Spinal cord (tissue), 9 donors: ENCODE measurements at regions not wholly inside any gene's neighbourhood (a gene's known extent, or its start where the extent isn't known, plus 50 kb on each side); places are given as distances from the start of the nearest gene placed in this dataset.

Source experiments
- DNase-seq, 6 donors: peaks; one replicate each; pipeline versions ENCODE4 v3.0.0 to v3.0.0-alpha.2; 2013 to 2015; ENCODE audit warnings: low spot score in 6 of 6, low read depth in 4 of 6
- H3K27ac ChIP-seq: one replicate; pipeline ENCODE4 v1.5.1; 2013; ENCODE audit warnings: low read depth, low read length, control low read depth
- H3K27me3 ChIP-seq: one replicate; pipeline ENCODE4 v1.6.1; 2013; ENCODE audit warnings: low read length; ENCODE audit not compliant: control insufficient read depth, insufficient read depth
- H3K36me3 ChIP-seq: one replicate; pipeline ENCODE4 v1.6.1; 2013; ENCODE audit warnings: low read length; ENCODE audit not compliant: control insufficient read depth, insufficient read depth
- H3K4me1 ChIP-seq: one replicate; pipeline ENCODE4 v1.6.1; 2013; ENCODE audit warnings: low read length; ENCODE audit not compliant: control insufficient read depth, insufficient read depth
- H3K4me3 ChIP-seq: one replicate; pipeline ENCODE4 v1.5.1; 2013; ENCODE audit warnings: low read depth, low read length, control low read depth
- H3K9me3 ChIP-seq: one replicate; pipeline ENCODE4 v1.6.1; 2013; ENCODE audit warnings: low read length; ENCODE audit not compliant: control insufficient read depth, insufficient read depth
- WGBS: methylation state at CpG from one replicate; pipeline ENCODE4 v1.1.5; 2013; ENCODE audit warnings: missing lambda C conversion rate; ENCODE audit not compliant: insufficient coverage; 5-methylcytosine and 5-hydroxymethylcytosine counted together
- donor health status: healthy.

- no peak overlapping the region for H3K4me3 ChIP-seq
- H3K27ac ChIP-seq: no peak overlapping the region
- no peaks in the 10 kb centered on the region for H3K36me3 ChIP-seq
- no peaks in the 10 kb centered on the region for H3K27me3 ChIP-seq
- H3K9me3 ChIP-seq: no peaks in the 10 kb centered on the region
- DNase-seq: no peak
- H3K4me1 ChIP-seq: no peaks in the 10 kb centered on the region
Measured at GRCh38 chr16:59394526-59394925, 660.4 kb upstream of the GOT2 start.

- Histone ChIP-seq H3K4me3 (no peak overlapping the region), H3K27me3 (no peaks in the 10 kb centered on the region), H3K27ac (no peak overlapping the region), H3K4me1 (no peaks in the 10 kb centered on the region), H3K9me3 (no peaks in the 10 kb centered on the region), H3K36me3 (no peaks in the 10 kb centered on the region)
- no peak for DNase-seq
- WGBS: 52% methylated on average over 2 of the region's 2 CpGs
Measured at GRCh38 chr16:59392911-59393310, 658.8 kb upstream of the GOT2 start.

GRCh38 chr16:59391617-59392364 lies 657.7 kb upstream of the GOT2 start:
- no peak overlapping the region for H3K4me3 ChIP-seq
- H3K36me3 ChIP-seq: no peaks in the 10 kb centered on the region
- no peaks in the 10 kb centered on the region for H3K4me1 ChIP-seq
- DNase-seq: peak in 1 of 6 donors; percentile 22
- H3K27ac ChIP-seq: no peak overlapping the region
- no peaks in the 10 kb centered on the region for H3K27me3 ChIP-seq
- WGBS: 89% methylated on average over 3 of the region's 4 CpGs
- H3K9me3 ChIP-seq: no peaks in the 10 kb centered on the region

- peak in 2 of 6 donors; percentile 8 to 31 for DNase-seq
- H3K27me3 ChIP-seq: no peaks in the 10 kb centered on the region
- H3K36me3 ChIP-seq: no peaks in the 10 kb centered on the region
- no CpG with 5 or more reads among the region's 3 CpGs for WGBS
- no peak overlapping the region for H3K4me3 ChIP-seq
- no peak overlapping the region for H3K27ac ChIP-seq
- no peaks in the 10 kb centered on the region for H3K9me3 ChIP-seq
- H3K4me1 ChIP-seq: no peaks in the 10 kb centered on the region
Measured at GRCh38 chr16:59385959-59386358, 651.8 kb upstream of the GOT2 start.

- H3K36me3 ChIP-seq: no peaks in the 10 kb centered on the region
- no peaks in the 10 kb centered on the region for H3K9me3 ChIP-seq
- 71% methylated on average over 3 of the region's 3 CpGs for WGBS
- DNase-seq: peak in 1 of 6 donors; percentile 30
- no peaks in the 10 kb centered on the region for H3K4me1 ChIP-seq
- no peak overlapping the region for H3K4me3 ChIP-seq
- no peak overlapping the region for H3K27ac ChIP-seq
- no peaks in the 10 kb centered on the region for H3K27me3 ChIP-seq
Measured at GRCh38 chr16:59385491-59385890, 651.4 kb upstream of the GOT2 start.

GRCh38 chr16:59373632-59374031 lies 639.5 kb upstream of the GOT2 start:
- Histone ChIP-seq H3K9me3 (no peaks in the 10 kb centered on the region), H3K4me3 (no peak overlapping the region), H3K4me1 (no peaks in the 10 kb centered on the region), H3K27ac (no peak overlapping the region), H3K36me3 (no peaks in the 10 kb centered on the region), H3K27me3 (no peaks in the 10 kb centered on the region)
- DNase-seq: no peak

- Histone ChIP-seq H3K27ac (no peak overlapping the region), H3K9me3 (no peaks in the 10 kb centered on the region), H3K4me1 (no peaks in the 10 kb centered on the region), H3K36me3 (no peaks in the 10 kb centered on the region), H3K4me3 (no peak overlapping the region), H3K27me3 (no peaks in the 10 kb centered on the region)
- no peak for DNase-seq
- no CpG with 5 or more reads among the region's 4 CpGs for WGBS
Measured at GRCh38 chr16:59370717-59371116, 636.6 kb upstream of the GOT2 start.

GRCh38 chr16:59369523-59369922 lies 635.4 kb upstream of the GOT2 start:
- Histone ChIP-seq H3K27ac (no peak overlapping the region), H3K9me3 (no peaks in the 10 kb centered on the region), H3K36me3 (no peaks in the 10 kb centered on the region), H3K4me3 (no peak overlapping the region), H3K27me3 (no peaks in the 10 kb centered on the region), H3K4me1 (no peaks in the 10 kb centered on the region)
- DNase-seq: peak in 2 of 6 donors; percentile 8 to 54
- no CpG with 5 or more reads among the region's 5 CpGs for WGBS

GRCh38 chr16:59368586-59368985 lies 634.5 kb upstream of the GOT2 start:
- Histone ChIP-seq H3K4me3 (no peak overlapping the region), H3K27me3 (no peaks in the 10 kb centered on the region), H3K9me3 (no peaks in the 10 kb centered on the region), H3K36me3 (no peaks in the 10 kb centered on the region), H3K27ac (no peak overlapping the region), H3K4me1 (no peaks in the 10 kb centered on the region)
- WGBS: 94% methylated on average over 3 of the region's 6 CpGs
- no peak for DNase-seq

GRCh38 chr16:59356709-59357108 lies 622.6 kb upstream of the GOT2 start:
- no CpG with 5 or more reads among the region's 1 CpG for WGBS
- DNase-seq: peak in 1 of 6 donors; percentile 20
- Histone ChIP-seq H3K4me1 (no peaks in the 10 kb centered on the region), H3K36me3 (no peaks in the 10 kb centered on the region), H3K27me3 (no peaks in the 10 kb centered on the region), H3K4me3 (no peak overlapping the region), H3K9me3 (no peaks in the 10 kb centered on the region), H3K27ac (no peak overlapping the region)
